Inflammatory macrophage treated with lipopolysaccharide for 4 hours (primary cell): ENCODE measurements at regions not wholly inside any gene's neighbourhood (a gene's known extent, or its start where the extent isn't known, plus 50 kb on each side); places are given as distances from the start of the nearest gene placed in this dataset.
"Not testable (repeated sequence)": the region's sequence is repeated elsewhere in the genome, so short reads cannot be mapped to it uniquely, and the experiment has no call there.

Experiments
- DNase-seq: peaks from one replicate; pipeline ENCODE4 v3.0.0-alpha.2; 2020

DNA sequence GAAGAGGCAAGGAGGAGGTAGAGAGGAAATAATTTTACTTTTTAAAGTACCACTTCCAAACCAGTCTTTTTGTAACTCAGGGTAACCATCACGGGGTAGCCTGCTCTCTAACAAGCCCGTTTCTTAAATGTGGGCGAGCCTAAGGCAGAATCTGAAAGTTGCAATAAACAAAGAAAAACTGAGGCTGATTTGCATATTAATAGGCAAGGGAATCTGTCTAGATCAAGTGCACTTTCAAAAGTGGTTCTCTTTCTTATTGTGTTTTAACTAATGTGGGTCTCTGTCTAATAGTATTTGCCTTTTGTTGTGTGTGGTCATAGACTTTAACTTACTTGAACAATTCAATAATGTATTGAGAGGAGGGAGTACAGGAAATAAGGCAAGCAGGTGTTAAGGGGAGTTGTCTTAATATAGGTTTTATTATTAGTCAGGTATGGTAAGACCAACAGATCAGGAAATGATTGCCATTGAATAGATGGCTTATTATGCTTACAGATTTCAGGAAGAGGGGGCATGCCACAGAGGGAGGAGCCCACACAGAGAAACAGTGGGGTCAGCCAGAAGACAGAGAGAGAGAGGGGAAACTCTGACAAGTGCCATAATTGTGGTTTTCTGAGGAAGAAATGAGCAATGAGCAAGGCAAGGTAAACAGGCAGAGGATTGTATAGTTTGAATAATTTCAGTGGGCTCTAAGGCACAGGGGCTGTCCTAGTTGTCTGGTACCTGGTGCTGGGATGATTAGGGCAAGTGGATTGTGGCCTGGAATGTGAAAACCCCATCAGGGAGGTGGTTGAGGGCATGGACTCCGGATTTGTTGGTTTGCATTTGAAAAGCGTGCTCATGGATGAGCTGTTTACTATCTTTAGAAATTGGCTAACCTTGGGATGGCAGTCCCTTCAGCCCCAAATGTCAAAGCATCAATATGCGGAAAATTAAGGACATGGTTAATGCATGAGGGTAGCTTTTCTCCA, 237.2 kb downstream of the TOX3 start:
- DNase-seq: no peak

DNA sequence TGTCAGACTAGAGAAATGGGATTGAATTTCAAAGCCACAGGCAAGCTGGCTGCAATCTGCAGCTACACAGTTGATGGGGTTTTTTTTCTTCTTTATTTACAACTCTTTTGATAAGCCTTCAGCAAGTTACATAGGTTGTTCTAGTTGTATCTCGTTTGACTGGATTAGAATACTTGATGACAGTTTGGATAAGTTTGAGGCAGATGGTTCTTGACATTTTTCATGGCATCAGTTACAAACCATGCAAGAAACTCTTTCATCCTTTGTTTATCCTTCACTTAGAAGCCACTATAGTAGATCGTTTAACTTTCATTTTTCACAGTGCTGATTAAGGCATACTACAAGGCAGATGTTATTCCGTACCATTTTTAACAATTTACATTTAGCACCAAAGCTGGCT, 238.9 kb downstream of the TOX3 start:
- no peak for DNase-seq

DNA sequence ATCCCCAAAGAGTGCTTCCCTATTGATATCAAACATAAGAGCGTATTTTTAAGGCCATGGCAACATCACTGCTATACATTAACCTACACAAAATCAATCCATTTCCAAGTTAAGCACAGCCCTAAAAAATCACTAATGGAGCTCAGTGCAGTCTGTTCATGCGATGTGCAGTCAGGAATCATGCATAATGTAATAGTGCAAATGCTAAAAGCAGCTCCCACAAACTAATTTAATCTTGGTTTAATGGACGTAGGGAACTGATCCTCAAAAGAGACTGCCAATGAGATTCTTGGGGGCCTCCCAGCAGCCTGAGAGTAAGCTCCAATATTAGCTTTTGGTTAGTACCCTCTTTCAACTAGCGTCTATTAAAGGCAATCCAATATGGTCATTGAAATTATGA, 245.9 kb downstream of the TOX3 start:
- DNase-seq: no peak

DNA sequence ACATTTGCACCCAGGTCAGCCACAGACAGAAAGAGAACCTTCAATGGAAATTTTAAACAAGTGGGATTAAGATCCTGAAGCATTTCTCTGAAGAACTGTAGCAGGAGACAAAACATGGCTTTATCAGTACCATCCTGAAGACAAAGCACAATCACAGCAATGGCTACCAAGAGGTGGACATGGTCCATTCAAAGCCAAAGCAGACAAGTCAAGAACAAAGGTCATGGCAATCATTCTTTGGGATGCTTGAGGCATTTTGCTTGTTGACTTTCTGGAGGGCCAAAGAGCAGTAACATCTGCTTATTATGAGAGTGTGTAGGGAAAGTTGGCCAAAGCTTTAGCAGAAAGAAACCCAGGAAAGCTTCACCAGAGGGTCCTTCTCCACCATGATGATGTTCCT, 248.2 kb downstream of the TOX3 start:
- no peak for DNase-seq

DNA sequence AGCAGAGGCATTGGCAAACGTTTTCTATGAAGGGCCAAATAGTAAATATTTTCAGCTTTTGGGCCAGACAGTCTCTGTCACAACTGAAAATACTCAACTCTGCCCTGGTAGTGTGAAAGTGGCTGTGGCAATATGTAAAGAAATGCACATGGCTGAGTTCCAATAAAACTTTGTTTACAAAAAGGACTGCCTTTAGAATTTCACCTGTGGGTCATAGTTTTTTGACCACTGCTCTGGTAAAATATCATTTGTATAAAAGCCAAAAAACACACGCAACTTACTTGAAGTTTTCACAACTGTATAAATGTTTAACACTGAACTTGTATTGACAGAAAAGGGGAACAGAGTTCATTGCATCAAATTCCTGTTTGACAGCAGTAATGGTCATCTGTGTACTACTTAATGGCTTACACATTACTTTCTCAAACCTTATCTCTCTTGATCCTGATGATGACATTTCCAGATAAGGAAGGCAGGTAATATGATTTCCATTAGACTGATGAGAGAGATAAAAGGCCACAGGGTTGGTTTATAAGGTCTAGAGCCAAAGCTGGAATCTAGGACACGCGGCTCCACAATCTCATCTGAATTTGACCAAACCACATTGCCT, 250.1 kb downstream of the TOX3 start:
- DNase-seq: not testable (repeated sequence)

DNA sequence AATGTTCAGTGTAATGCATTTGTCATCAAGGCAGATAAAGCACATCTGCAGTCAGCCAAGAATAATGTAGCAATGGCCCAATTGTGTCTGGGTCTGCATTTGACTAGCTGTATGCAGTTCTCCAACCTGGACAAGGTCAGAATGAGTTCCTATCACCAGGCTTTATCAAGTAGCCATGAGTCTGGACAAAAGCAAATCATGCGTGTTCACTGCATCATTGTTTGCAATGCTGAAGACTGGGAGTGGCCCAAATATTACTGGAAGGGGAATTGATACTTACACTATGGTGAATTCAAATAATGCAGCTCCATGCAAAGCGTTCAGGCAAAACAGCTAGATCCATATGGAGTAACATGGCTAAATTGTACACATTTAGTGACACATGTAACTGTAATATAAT, 250.9 kb downstream of the TOX3 start:
- no peak for DNase-seq

DNA sequence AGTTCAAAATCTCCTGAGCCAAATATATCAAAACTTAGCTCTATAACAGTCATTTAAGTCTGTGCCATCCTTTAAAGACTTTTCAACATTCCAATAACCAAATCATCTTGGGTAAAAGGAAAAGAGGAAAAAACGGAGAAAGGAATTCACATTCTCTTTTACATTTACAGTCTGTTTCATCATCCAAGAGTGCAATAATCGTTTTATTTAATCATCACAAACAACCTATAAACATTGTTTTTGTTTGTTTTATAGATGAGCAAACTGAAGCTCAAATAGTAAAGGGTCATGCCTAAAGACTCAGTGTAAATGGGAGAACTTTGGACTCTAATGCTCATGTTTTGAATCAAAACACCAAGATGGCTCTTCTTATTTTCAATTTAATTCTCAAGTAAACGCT, 252.3 kb downstream of the TOX3 start:
- no peak for DNase-seq

DNA sequence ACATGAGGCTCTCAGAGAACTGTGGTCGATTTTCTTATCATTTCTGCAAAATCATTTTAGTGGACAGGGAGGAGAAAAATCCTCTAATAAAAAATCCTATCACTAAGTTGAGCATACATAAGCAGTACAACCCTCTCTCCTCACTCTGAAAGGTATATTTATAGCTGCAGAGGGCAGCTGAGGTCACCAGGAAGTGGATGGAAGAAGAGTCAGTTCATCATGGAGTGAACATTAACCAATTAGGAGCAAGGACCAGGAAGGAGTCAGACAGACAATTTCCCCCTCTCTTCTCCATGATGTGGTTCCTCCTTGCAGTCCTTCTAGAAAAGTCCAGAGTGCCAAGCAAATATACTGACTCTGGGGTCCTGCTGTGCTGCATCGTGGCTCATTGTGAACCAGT, 253.7 kb downstream of the TOX3 start:
- DNase-seq: no peak

DNA sequence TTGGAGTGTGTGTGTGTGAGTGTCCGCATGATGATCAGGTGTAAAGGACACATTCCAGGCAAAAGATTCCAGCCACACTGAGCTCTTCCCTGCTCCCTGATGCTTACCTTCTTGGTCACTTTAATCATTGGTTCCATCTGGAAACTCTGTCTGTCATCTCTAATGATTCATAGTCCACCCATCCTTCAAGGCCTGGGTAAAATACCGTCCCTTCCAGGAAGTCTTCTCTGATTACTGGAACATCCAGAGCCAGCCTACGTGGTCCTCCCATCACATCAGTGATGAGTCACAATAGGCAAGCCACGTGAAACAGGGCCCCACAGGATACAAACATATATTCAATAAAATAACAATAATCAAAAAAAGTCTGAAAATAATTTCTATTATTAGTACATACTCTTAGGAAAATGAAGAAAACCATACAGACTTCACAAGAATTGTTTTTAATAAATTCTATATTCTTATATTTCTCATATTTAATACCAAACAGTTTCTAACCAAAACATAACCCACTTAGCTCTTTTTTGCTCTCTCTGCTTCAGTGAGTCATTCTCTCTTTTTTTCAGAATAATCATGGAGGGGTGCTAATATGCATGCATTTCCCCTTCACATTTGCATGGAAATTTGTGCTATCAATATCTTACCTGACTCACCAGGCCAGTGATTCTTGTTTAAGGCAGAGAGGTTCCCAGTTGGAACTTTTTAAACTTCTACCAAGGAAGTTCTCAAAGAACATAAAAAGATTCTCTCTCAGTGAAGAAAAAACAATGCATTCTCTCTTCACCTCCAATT, 263.2 kb downstream of the TOX3 start:
- DNase-seq: no peak

DNA sequence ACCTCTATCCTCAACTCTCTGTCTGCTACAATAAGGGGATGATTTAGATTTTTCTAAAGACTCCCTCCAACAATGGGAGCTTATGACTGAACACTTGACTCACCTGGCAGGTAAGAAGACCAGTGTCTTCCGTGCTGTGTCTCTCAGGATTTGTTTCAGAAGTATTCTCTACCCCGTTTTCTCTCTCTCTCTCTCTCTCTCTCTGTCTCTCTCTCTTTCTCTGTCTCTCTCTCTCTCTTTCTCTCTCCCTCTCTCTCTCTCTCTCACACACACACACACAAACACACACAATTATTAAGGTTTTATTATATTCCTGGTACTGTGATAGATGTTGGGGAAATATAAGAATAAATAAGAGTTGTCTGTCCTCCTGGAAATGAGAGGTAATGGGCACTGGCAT, 263.9 kb downstream of the TOX3 start:
- DNase-seq: no peak

DNA sequence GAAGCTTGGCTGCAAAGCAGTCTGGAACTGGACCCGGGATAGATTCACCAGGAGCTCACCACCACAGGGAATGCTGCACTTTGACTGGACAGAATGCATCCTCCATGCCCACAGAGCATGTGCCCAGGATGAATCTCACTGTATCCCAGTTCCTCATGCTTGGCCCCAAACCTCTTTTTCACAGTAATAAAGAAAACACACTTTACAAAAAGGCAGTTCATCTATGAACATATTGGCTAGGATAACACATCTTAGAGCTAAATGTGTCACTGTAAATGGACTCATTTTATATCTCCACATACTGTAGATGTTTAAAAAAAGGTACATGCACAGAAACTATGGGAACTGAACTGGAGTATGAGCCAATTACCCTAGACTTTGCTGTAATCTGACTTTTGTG, 266.9 kb downstream of the TOX3 start:
- no peak for DNase-seq

DNA sequence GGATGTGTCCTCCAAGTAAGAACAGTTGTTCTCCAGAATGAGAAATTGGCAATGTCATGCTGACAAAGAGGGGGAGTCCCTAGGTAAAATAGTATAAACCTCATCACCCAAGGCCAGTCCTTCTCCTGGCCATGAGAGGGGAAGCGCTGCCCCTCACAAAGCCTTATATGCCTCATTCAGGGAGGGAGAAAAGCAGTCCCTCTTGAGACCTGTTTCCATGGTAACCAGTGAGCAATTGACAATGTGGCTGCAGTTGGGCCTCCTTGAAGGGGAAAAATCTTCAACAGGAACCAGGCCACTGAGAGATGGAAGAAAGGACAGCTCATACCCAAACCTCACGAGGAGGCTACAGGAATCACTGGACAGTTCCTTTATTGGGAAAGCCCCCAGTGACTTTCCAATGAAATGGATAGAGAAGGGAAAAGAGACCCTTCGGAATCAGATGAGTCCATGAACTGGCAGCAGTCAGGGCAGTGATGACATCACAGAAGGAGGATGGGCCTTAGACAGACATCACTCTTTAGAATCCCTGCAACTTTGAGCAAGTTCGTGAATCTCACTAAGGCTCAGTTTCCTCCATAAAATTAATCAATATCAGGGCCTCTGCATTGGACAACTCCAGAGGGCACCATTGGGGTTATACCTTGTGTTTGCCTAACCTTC, 275.7 kb downstream of the TOX3 start:
- no peak for DNase-seq

DNA sequence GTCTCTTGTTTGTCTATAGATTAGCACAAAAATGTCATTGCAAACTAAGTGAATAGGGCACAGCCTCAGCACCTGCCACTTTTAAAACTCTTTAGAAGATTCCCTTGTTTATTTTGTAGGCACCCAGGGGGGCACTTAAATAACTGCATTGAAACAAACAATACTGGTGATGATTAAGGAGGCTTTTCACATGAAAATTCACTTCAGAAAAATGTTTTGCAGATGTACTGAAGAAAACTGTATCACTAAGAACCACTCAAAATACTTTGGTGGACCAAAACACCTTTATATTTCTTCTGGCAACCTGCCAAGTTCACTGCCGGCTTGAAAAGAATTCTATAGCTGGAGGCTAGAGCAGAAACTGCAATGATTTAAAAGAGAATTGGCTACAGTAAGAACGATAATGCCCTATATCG, 281.5 kb downstream of the TOX3 start:
- DNase-seq: no peak

DNA sequence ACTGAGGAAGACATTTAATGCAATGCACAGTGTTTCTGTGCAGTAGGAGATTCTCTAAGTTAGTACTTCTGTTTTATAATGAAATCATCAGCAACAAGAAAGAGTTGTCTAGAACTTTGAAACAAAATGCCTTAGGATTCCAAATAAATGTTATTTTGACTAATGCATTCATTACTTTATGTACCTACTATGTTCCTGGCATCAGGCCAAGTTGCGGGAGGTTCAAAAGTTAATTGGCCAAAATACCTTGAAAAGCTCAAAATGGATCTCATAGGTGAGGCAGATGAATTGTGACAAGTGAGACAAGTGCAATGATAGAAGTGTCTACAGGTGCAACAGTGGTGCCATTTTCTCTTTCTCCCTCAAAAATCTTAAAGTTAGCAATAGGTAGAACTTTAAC, 289.4 kb downstream of the TOX3 start:
- DNase-seq: no peak

DNA sequence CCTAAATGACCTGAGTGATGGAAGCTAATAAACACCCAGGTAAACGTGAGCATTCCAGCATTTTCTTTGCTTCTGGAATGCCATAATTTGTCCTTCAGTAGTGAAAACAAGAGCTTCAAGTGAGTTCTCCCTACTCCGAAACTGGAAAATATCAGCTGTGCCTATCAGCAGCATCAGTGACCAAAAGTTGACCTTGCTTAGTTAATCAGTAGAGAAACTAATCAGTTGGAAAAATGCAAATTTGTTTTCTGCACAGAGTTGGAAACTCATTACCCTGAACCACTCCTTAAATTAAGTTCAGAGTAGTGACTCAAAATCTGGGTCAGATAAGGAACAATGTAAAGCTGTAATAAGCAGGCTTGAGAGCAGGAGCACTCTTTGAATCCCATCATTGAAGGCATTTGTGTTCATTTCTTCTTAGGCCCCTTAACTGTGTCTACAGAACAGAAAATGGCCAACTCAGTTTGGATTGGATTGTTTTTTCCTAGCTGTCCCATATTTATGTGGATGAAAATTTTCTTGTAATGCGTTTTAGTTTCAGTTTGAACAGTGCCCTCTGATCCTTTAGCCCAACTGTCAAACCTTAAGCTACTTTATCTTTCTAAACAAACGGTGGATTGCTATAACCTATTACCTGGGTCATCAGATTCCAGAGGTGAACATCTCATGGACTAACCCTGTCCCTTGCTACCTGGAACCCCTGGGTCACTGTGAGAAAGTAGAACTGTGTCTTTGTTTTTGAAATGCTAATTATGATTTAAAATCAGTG, 290.4 kb downstream of the TOX3 start:
- no peak for DNase-seq

DNA sequence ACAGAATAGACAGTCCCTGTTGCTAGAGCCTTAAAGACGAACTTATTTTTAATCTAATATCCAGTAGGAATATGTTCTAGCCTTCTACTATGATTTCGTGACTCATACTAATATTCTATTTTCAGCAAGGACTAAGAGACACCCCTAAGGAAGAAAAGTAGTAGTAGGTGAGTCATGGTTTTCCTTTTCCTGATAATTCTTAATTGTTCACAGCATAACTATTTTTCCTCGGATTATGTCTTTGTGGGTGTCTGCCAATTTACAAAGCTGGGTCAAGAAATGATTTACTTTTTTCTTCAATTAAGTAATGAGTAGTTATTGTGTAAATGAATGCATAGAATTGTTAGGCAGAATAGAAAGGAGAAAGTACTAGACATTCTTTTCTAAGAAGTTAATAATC, 292.2 kb downstream of the TOX3 start:
- DNase-seq: no peak

DNA sequence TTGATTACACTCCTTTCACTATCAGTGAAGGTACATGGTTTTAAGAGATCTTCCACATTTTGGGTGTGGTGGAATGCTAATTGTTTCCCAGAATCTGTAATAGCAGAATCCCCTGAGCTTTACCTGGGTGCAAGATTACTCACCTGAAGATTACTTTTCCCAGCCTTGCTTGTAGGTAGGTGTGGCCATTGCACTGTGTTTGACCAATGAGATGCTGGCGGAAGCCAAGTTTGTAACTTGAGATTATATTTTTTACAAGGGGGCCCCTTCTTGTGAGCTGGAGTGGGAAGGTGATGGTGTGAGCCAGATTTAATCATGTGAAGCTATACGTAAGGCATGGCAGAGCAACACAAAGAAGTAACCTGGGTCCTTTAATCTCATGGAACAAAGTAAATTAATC, 294.3 kb downstream of the TOX3 start:
- no peak for DNase-seq

DNA sequence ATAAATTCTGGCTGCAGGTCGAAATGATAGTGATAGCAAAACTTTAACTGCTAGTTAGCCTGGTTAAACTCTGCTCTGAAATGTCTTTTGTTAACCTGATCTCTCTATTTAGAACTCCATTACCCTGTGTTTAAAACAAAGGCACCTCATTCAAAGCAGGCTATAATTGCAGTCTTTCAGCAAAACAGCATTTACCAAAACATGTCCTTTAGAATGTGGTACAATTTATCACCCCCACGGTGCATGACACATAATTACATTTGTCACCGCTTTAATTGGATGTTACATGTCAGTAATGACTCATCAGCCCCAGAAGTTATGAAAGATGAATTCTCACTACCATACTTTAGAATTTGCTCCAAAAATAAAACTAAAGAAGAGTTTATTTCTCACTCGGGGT, 295.4 kb downstream of the TOX3 start:
- no peak for DNase-seq

DNA sequence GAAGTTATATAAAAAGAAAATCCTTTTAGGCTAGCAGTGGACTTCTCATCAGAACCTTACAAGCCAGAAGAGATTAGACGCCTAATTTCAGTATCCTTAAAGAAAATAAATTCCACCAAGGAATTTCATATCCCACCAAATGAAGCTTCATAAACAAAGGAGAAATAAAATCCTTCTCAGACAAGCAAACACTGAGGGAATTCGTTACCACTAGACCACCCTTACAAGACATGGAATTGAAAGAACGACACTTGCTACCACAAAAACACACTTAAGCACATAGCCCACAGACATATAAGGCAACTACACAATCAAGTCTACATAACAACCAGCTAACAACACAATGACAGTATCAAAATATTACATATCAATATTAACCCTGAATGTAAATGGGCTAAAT, 299.2 kb downstream of the TOX3 start:
- DNase-seq: no peak

DNA sequence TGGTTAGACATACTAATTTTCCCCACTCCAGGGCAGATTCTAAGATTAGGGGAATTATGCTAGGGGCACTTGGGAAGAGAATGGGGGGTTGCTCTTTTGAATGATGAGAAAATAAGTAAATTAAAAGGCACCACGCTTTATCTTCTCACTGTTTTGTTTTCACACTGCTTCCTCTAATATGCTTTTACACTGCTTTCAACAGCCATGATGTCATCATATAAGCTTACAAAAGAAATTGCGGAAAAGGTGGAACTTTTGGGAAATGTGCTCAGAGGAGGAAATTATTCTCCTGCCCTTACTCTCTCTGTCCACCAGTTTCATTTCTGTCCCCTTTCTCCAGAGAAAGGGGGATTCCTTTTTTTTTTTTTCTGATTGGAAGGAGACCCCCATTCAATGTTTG, 308.2 kb downstream of the TOX3 start:
- DNase-seq: no peak

DNA sequence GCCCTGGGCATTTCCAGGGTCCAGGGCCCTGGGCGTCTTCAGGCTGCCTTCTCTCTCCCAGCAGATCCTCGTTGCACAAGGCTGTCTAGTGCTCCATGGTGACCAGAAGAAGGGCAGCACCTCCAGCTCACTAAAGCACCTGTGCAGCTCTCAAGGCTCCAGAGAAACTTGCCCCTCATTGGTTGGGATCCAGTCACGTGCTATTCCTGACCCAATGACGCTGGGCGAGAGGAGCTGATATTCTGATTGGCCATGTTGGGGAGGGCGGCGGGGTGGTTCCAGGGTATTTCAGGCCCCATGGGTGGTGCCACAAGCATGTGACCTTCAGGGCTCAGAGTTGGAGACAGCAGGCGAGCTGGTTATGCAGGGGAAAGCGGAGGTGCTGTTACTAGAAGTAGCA, 309.1 kb downstream of the TOX3 start:
- no peak for DNase-seq

DNA sequence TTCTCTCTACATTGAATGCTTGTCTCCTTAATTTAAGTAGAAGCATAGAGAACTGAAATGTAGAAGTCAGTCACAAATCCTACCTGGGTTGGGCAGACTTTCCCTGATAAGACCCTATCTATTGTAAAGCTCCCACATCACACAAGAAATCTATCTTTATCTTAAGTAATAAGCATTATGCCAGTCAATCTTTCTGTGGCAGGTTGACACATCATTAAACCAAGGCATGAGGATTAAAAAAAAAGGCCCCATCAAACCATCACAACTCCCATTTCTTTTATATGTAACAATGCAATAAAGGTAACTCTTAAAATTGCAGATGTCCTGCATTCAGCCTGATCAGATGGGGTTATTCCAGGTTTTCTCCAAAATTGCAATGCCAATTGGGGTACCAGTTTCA, 311.8 kb downstream of the TOX3 start:
- DNase-seq: no peak
